GM04503 (cell line): ENCODE measurements at regions not wholly inside any gene's neighbourhood (a gene's known extent, or its start where the extent isn't known, plus 50 kb on each side); places are given as distances from the start of the nearest gene placed in this dataset.
"Not testable (repeated sequence)": the region's sequence is repeated elsewhere in the genome, so short reads cannot be mapped to it uniquely, and the experiment has no call there.

Experiments used
- DNase-seq: peaks from one replicate; pipeline ENCODE4 v3.0.0-alpha.2; 2012; ENCODE audit warnings: low read depth

GRCh38 chr5:174489920-174490597 is 234.3 kb upstream of the MSX2 start:
- no peak for DNase-seq

- DNase-seq: no peak
Measured at GRCh38 chr5:174490728-174491127, 233.7 kb upstream of the MSX2 start.

- DNase-seq: no peak
Measured at GRCh38 chr5:174491265-174491664, 233.1 kb upstream of the MSX2 start.

- DNase-seq: no peak
Measured at GRCh38 chr5:174491761-174492350, 232.5 kb upstream of the MSX2 start.

GRCh38 chr5:174493530-174493929 is 230.9 kb upstream of the MSX2 start:
- no peak for DNase-seq

- not testable (repeated sequence) for DNase-seq
Measured at GRCh38 chr5:174497939-174498338, 226.4 kb upstream of the MSX2 start.

GRCh38 chr5:174498575-174498974 is 225.8 kb upstream of the MSX2 start:
- DNase-seq: not testable (repeated sequence)

- DNase-seq: no peak
Measured at GRCh38 chr5:174500636-174501035, 223.7 kb upstream of the MSX2 start.

GRCh38 chr5:174501461-174502069 is 222.8 kb upstream of the MSX2 start:
- no peak for DNase-seq

- no peak for DNase-seq
Measured at GRCh38 chr5:174503086-174503460, 221.3 kb upstream of the MSX2 start.

GRCh38 chr5:174503461-174504265 is 220.7 kb upstream of the MSX2 start:
- peak; percentile 11 for DNase-seq

GRCh38 chr5:174504266-174504726 is 220.1 kb upstream of the MSX2 start:
- DNase-seq: no peak

- DNase-seq: no peak
Measured at GRCh38 chr5:174505621-174506020, 218.8 kb upstream of the MSX2 start.

- not testable (repeated sequence) for DNase-seq
Measured at GRCh38 chr5:174510782-174511453, 213.5 kb upstream of the MSX2 start.

- DNase-seq: no peak
Measured at GRCh38 chr5:174511714-174512253, 212.6 kb upstream of the MSX2 start.

- no peak for DNase-seq
Measured at GRCh38 chr5:174514325-174514724, 210.1 kb upstream of the MSX2 start.

- no peak for DNase-seq
Measured at GRCh38 chr5:174514983-174515394, 209.4 kb upstream of the MSX2 start.

- DNase-seq: no peak
Measured at GRCh38 chr5:174516741-174517140, 207.6 kb upstream of the MSX2 start.

- no peak for DNase-seq
Measured at GRCh38 chr5:174518512-174518911, 205.9 kb upstream of the MSX2 start.

GRCh38 chr5:174520420-174521396 is 203.7 kb upstream of the MSX2 start:
- no peak for DNase-seq

- no peak for DNase-seq
Measured at GRCh38 chr5:174521449-174521848, 202.9 kb upstream of the MSX2 start.
